Chondrocyte (in vitro differentiated cells): ENCODE measurements at regions not wholly inside any gene's neighbourhood (a gene's known extent, or its start where the extent isn't known, plus 50 kb on each side); places are given as distances from the start of the nearest gene placed in this dataset.

Experiments
- DNase-seq: peaks from one replicate; pipeline ENCODE4 v3.0.0; 2021; ENCODE audit warnings: mixed read lengths, low spot score
- H3K27ac Mint-ChIP-seq: one replicate; pipeline ENCODE4 v1.8.0; 2021; ENCODE audit warnings: mild to moderate bottlenecking, moderate library complexity, mixed read lengths; ENCODE audit not compliant: unreplicated experiment
- H3K27me3 Mint-ChIP-seq: 2 replicates; pipeline ENCODE4 v1.8.0; 2021; ENCODE audit warnings: low read depth, mixed read lengths
- H3K36me3 Mint-ChIP-seq: 2 replicates; pipeline ENCODE4 v1.8.0; 2021; ENCODE audit warnings: low read depth, mixed read lengths
- H3K4me1 Mint-ChIP-seq: 2 replicates; pipeline ENCODE4 v1.8.0; 2021; ENCODE audit warnings: low read depth, mild to moderate bottlenecking, mixed read lengths
- H3K4me3 Mint-ChIP-seq: one replicate; pipeline ENCODE4 v1.8.0; 2021; ENCODE audit warnings: mild to moderate bottlenecking, moderate library complexity, mixed read lengths; ENCODE audit not compliant: unreplicated experiment
- H3K9me3 Mint-ChIP-seq: 2 replicates; pipeline ENCODE4 v1.8.0; 2021; ENCODE audit warnings: low read depth, mixed read lengths
- CTCF ChIP-seq: fragments of 200-600 bp; sonication (generic); IDR thresholded peaks from 2 replicates; pipeline ENCODE4 v1.5.0; 2021; ENCODE audit warnings: antibody characterized with exemption, mild to moderate bottlenecking, moderate library complexity

- no peak for TF ChIP-seq CTCF
- Mint-ChIP-seq H3K27me3 (no peaks in the 10 kb centered on the region), H3K4me3 (no peak overlapping the region), H3K36me3 (no peaks in the 10 kb centered on the region), H3K4me1 (peaks cover 45% of the 10 kb centered on the region), H3K27ac (no peak overlapping the region), H3K9me3 (no peaks in the 10 kb centered on the region)
- no peak for DNase-seq
Observed at GRCh38 chr18:70382017-70382416, 93.2 kb downstream of the SOCS6 start.

GRCh38 chr18:70380915-70381896 lies 92.4 kb downstream of the SOCS6 start:
- H3K36me3 Mint-ChIP-seq = no peaks in the 10 kb centered on the region
- no peak for DNase-seq
- H3K4me1 Mint-ChIP-seq = peaks cover 48% of the 10 kb centered on the region
- H3K27me3 Mint-ChIP-seq = no peaks in the 10 kb centered on the region
- no peaks in the 10 kb centered on the region for H3K9me3 Mint-ChIP-seq
- H3K4me3 Mint-ChIP-seq = no peak overlapping the region
- no peak overlapping the region for H3K27ac Mint-ChIP-seq
- no peak for TF ChIP-seq CTCF
